GM18951 (cell line): ENCODE measurements at regions not wholly inside any gene's neighbourhood (a gene's known extent, or its start where the extent isn't known, plus 50 kb on each side); places are given as distances from the start of the nearest gene placed in this dataset.

Experiments
- POLR2A ChIP-seq: IDR thresholded peaks from 4 replicates; pipeline ENCODE4 v1.6.1; 2011; ENCODE audit warnings: mild to moderate bottlenecking; ENCODE audit not compliant: insufficient read length, insufficient read depth; ENCODE audit errors: extremely low read depth
- in situ Hi-C: fragments of 300-500 bp; cut with MboI; formaldehyde crosslinking; loops from one replicate; pipeline ENCODE4 v1.12.0; 2022; ENCODE audit warnings: low sequenced_read_pairs, mixed read lengths, inconsistent platforms; ENCODE audit not compliant: unreplicated experiment

DNA sequence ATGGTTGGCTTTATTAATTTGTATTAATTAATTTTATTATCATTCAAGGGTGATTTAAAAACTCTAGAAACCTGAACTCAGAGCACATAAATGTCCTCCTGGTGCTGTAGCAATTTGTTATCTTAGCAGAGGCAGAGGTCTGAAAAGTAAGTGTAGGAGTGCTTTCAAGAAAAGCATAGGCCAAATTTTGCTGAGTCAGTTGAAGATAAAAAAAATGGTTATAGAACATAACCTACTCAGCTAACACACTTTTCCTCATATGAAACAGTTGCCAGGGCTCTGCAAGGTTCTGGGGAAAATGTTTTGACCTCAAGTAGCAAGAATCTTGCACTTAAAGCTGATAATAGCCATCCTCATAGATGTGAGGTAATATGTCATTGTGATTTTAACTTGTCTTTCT is 53.5 kb upstream of the CHODL start:
- in situ Hi-C loops = no loop called here
- no peak for TF ChIP-seq POLR2A

DNA sequence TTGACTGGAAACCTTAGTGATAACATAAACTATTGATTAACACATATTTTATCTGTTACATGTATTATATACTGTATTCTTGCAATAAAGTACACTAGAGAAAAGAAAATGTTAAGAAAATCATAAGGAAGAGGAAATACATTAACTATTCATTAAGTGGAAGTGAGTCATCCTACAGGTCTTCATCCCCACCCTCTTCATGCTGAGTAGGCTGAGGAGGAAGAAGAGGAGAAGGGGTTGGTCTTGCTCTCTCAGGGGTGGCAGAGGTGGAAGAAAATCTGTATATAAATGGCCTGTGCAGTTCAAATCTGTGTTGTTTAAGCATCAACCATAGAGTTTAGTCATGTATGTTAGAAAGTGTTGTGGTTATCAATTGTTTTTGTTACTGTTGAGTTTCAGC is 66.1 kb upstream of the CHODL start:
- TF ChIP-seq POLR2A = no peak
- in situ Hi-C loops = no loop called here

DNA sequence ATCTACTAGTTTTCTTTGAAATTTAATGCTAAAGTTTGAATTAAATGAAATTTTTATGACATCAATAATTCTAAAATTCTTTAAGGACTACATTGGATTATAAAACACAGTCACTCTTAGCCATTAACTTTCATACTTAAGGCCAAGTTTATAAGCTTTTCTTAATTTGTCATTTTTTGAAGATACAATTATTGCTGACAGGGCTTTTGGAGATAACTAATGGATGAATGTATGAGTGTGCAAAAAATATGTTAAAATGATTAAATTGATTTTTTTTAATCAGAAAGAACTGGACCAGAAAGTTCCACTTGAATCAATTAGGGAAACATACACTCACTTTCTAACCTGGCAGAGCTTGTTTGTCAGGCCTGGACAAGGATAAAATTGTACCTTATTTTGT is 70.3 kb upstream of the CHODL start:
- in situ Hi-C loops = no loop called here

DNA sequence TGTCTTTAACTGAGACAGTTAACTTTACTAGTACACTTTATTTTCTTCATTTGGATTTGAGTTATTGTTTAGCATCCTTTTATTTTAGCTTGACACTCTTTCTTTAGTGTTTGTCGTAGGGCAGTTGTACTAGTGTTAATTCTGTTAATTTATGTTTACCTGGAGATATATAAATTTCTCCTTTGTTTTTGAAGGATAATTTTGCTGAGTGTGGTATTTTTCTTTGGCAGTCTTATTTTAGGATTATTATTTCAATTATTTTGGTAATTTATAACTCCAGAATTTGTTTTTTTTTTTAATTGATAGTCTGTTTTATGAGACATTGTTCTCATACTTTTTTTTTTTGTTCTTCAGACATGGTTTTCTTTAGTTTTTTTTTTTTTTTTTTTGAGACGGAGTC is 73.8 kb upstream of the CHODL start:
- no peak for TF ChIP-seq POLR2A
- in situ Hi-C loops = no loop called here

More for the DNA sequence above, 70.3 kb upstream of the CHODL start:
- TF ChIP-seq POLR2A = no peak

DNA sequence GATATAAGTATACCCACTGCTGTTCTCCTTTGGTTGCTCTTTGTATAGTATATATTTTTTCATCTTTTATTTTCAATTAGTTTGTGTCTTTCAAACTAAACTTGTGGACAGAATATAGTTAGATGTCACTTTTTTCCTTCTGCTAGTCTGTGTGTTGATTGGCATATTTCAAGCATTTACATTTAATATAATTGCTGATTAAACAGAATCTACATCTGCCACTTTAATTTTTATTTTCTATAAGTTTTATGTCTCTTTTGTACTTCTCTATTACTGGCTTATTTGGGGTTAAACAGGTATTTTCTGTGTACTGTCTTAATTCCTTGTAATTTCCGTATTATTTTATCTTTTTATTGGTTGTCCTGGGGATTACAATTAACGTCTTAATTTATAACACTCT is 74.4 kb upstream of the CHODL start:
- no peak for TF ChIP-seq POLR2A
- in situ Hi-C loops = no loop called here

DNA sequence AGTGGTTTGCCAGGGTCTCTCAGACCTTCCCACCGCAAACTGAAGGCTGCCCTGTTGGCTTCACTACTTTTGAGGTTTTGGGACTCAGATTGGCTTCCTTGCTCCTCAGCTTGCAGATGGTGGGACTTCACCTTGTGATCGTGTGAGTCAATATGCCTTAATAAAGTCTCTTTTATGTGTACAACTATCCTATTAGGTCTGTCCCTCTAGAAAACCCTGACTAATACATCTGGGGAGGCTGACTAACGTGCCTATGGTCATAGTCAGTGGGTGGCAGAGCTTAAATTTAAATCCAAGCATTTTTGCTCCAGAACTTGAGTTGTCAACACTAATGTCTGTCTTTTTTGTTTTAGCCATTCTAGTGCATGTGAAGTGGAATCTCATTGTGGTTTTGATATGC is 76.5 kb upstream of the CHODL start:
- TF ChIP-seq POLR2A = no peak
- in situ Hi-C loops = no loop called here

DNA sequence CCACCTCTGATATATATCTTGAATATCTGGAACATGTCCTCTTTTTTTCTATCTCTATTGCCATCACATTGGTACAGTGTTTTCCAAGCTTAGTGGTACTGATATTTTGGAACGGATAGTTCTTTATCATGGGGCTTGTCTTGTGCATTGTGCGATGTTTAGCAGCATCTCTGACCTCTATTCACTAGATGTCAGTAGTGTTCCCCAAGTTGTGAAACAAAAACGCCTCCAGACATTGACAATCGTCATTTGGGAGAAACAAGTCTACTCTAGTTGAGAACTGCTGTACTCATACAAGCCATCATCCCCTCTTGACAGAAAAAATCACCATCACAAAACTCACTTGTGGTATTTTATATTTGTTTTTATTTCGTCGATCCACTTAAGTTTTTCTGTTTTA is 79.7 kb upstream of the CHODL start:
- in situ Hi-C loops = no loop called here
- TF ChIP-seq POLR2A = no peak

DNA sequence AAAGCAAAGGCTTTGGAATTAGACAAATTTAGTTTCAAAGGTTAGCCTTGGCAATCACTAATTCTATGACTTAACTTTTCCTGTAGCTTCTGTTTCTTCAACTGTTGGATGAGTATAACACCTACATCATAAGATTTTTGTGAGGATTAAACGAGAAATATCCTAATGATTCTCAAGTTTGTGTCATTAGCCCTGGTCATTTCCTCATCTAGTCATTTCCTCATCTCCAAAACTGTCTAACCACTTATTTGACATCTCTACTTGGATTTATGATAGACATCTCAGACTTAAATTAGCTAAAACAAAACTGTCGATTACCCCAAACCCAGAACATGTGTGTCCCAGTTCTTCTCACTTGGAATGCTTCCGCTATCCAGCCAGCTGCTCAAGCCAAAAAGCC is 80.2 kb upstream of the CHODL start:
- no peak for TF ChIP-seq POLR2A
- in situ Hi-C loops = no loop called here

DNA sequence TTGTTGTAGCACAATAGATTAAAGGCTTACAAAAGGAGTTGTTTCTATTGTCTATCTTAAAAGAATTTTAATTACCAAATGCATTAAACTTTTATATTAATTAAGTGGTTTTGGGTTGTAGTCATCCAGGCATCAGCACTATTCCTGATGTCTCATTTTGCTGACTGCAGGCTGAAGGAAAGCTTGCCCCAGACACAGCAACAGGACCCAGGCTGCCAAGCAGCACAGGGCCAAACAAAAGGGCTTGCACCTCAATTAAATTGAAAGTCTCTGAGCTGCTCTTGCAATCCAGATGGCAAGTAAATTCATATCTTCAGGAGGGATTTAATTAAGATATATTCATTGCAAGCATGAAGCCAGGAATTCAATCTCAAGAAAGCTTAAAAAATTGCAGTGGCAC is 80.7 kb upstream of the CHODL start:
- in situ Hi-C loops = no loop called here
- no peak for TF ChIP-seq POLR2A

DNA sequence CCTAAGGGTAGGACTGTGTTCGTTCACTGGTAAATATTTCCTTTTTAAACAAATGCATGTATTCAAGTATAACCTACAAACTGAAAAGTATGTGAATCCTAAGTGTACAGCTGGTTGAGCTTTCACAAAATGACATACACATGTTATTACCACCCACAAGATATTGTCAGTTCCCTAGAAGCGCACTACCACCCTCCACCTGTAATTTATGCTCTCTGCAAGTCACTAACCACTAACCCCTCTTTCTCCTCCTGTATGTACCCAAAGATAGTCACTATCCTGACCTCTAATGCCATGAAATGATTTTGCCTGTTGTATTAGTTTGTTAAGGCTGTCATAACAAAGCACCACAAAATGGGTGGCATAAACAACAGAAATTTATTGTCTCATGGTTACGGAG is 82.8 kb upstream of the CHODL start:
- no peak for TF ChIP-seq POLR2A
- in situ Hi-C loops = no loop called here

DNA sequence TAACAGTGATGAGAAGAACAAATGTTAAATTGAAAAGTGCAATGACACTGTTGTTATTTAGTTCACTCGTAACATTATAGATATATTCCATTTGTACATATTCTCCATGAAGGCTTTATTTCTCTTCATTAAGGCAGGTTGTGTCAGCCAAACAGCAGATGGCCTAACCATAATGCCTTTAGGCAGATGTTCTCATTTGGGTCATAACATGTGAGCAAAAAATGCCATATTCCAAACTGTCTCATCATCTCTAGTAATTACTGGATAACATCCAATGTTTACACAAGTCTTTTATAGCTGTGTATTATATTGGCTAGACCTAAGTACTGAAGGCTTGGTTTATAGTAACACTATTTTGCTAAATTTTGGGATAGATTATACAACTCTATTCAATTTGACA is 87.2 kb upstream of the CHODL start:
- TF ChIP-seq POLR2A = no peak
- in situ Hi-C loops = no loop called here

DNA sequence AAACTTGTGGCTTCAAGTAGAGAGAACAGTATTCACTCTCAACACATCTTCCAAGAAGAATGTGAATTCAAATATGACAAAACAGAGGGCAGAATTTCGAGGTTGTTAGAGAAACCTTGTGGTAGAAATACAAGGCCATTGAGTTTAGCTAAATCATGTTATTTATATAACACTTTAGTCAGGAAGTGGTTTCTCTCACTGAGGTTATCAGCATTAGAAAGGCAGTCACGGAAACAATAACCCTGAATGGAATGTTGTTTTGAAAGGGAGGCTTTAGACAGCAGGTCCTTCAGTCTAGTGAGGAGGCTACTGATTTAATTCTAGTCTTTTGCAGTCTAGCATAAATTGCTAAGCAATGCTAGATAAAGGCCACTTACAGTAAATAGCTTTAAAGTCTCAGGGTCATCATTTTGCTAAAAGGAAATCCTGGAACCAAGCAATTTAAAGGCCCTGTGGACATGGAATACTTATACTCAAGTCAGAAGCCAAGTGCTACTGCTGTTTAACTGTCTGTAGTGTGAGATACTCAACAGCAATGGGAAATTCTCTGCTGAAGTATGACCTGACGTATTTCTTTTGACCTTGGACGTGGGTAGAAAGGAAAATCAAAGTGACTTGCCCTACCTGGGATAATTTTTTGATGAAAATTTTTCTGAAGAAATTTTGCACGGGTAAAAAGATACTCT is 89.0 kb upstream of the CHODL start:
- TF ChIP-seq POLR2A = no peak
- in situ Hi-C loops = no loop called here

DNA sequence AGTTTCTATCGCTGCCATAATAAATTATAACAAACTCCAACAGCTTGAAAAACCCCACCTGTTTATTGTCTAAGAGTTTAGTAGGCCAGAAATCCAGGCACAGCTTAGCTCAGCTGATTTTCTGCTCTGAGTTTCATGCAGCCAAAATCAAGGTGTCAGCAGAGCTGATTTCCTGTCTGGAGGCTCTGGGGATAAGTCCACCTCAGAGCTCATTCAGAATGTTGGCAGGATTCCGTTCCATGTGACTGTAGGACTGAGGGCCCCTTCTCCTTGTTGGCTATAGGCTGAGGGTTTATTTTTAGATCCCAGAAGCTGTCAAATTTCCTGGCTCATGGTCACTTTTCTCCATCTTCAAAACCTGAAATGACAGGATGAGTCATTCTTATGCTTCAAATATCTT is 91.6 kb upstream of the CHODL start:
- in situ Hi-C loops = no loop called here
- TF ChIP-seq POLR2A = no peak

DNA sequence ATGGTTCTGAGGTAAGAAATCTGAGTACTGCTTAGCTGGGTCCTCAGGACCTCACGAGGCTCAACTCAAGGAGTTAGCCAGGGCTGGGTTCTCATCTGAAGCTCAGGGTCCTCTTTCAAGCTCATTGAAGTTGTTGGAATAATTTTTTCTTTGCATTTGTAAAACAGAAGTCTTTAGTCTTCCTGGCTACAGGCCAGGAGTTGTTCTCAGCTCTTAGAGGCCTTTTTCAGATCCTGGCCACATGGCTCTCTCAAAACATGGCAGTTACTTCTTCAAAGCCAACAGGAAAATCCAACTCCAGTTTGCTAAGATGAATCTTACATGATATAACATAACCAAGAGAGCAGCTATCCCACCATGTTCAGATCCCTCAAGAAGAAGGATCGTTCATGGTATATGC is 92.3 kb upstream of the CHODL start:
- no peak for TF ChIP-seq POLR2A

DNA sequence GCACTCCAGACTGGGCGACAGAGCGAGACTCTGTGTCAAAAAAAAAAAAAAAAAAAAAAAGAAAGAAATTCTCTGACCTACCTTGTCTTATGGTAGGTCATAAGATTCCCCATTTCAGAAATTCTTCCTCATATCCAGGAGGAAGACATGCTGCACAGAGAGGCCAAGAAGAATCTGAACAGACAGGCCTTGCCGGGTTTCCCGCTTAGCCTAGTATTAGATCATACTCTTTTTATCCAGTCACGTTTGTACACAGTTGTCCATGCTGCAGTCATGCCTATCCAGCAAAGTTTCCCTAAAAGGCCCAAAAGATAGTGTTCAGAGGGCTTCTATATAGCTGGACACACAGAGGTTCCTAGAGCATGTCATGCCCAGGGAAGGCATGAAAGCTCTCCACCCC is 93.6 kb upstream of the CHODL start:
- no peak for TF ChIP-seq POLR2A
- in situ Hi-C loops = no loop called here

More for the DNA sequence above, 92.3 kb upstream of the CHODL start:
- in situ Hi-C loops = no loop called here
